HK-2 (cell line): ENCODE measurements at regions not wholly inside any gene's neighbourhood (a gene's known extent, or its start where the extent isn't known, plus 50 kb on each side); places are given as distances from the start of the nearest gene placed in this dataset.

Experiments used
- DNase-seq: peaks from one replicate; pipeline ENCODE4 v3.0.0-alpha.2; 2018; ENCODE audit not compliant: unreplicated experiment

DNA sequence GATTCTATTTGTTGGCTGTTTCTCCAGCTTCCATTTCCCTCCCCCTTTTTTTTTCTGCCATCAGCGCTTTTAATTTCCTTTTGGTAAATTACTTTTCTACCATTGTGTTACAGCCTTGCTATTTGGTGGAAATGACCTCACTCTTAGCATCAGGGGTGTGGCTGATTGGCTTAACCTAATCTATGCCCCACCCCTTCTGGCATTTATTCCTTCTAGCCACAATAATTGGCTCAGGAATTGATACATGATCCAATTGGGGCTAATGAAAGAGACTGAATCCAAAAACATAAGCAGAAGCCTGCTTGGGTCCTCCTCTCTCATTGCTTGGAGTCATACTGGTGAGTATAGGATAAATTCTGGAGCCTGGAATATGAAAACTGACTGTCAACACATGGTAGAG lies 402.4 kb upstream of the LRRC4C start:
- no peak for DNase-seq

GRCh38 chr11:41866525-41866924 lies 407.1 kb upstream of the LRRC4C start:
- DNase-seq: no peak

DNA sequence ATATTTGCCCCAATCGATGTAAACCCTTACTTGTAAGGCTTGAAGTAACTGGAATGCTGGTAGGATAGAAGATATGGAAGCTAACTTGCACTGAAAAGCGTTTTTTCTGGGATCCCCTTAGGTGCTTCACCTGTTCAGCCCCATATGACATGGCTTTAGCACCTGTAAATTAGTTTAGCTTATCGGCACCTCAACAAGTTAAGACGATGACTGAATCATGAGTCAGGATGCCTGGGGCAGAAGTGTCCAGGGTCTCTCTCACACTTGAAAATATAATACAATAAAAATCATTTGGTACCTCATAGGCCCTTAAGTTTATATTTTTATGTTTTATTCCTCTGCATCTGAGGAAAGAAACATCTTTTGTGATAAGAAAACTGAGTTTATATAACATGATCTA lies 409.2 kb upstream of the LRRC4C start:
- DNase-seq: no peak

GRCh38 chr11:41872426-41872825 lies 413.0 kb upstream of the LRRC4C start:
- DNase-seq: no peak

GRCh38 chr11:41872870-41873269 lies 413.4 kb upstream of the LRRC4C start:
- DNase-seq: no peak

DNA sequence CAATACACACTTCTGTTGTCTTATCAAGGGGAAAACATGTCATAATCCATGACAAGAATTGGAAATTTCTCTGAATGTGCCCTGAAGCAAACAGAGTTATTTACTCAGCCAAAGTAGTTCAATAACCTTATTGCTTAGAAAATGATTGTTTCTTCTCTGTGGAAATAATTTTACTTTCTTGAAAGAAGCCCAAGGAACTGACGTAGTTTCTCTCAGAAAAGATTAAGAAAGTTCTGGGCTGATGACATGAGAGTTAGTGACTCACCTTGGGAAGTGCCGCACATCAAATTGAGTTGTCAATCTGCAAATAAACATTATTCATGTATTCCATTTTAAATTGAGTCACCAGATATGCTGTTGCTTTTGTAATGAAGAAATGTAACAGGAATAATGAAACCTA lies 418.6 kb upstream of the LRRC4C start:
- DNase-seq: no peak

DNA sequence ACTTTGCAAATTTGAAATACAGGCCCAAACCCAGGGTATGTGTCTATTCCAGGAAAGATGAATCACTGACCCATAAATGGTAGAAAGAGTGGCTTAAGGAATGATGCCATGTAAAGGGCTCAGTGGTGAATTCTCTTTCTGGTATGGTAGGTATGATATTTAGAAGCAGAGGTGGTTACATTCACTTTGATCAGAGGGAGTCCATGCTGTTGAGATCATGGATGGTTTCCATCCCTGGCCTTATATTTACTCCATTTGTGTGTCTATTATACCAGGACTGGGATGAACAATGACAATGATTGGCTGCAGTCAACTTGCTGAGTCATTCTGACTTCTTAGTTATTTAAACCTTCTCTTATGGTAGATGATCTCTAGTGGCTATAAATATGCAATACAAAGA lies 419.8 kb upstream of the LRRC4C start:
- no peak for DNase-seq

DNA sequence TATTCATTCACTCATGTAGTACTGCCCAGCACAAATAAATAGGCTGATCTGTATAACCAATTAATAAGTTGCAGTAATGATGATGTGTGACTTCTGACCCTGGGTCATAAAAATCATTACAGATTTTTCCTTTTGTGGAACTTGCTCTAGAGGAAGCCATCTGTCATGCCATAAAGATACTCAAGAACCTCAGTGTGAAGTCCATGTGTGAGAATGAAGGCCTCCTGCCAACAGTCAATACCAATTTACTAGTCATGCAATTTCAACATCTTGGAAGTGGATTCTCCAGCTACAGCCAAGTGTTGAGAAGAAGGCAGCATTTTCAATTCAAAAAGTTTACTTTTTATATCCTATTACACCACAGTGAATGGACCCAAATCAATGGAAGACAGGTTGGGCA lies 435.6 kb upstream of the LRRC4C start:
- no peak for DNase-seq

- DNase-seq: no peak
Measured at GRCh38 chr11:41897991-41898390, 438.5 kb upstream of the LRRC4C start.

DNA sequence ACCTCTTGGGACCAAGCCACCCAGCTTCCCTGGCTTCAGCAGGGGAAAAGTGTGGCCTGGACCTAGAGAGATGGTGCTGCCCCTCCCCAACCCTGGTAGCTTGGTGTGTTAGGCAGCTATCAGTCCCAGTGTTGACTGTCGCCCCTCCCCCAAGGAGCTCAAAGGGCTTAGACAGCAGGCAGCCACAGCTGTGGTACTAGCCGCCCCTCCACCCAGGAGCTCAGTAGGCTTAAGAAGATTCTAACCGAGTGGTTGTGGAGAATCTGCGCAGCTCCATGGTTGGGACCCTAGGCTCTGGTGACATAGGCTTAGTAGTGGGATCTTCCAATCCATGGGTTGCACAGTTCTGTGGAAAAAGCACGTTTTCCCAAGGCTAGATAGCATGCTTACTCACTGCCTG lies 458.4 kb upstream of the LRRC4C start:
- DNase-seq: no peak

GRCh38 chr11:41920374-41920773 lies 460.9 kb upstream of the LRRC4C start:
- no peak for DNase-seq

- no peak for DNase-seq
Measured at GRCh38 chr11:41921746-41922390, 462.4 kb upstream of the LRRC4C start.

GRCh38 chr11:41926339-41926738 lies 466.9 kb upstream of the LRRC4C start:
- no peak for DNase-seq

DNA sequence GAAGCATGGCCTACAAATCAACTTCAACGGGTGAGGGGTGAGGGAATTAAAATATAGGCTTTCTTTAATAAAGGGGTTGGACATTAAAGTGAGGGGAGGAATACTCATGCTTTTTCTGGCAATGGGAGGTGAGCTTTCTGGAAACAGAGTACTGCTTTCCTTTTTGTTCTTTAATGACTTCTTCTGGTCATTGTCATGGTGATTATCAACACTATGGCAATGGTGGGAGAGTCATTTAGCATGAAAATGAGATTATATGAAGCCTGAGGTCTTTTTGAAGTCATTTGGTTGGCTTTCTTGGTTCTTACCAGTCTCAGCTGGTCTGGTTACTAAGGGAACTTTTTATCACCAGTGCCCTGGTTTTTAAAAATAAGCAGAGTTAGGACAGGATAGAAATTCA lies 475.8 kb upstream of the LRRC4C start:
- DNase-seq: no peak

- DNase-seq: no peak
Measured at GRCh38 chr11:41935795-41936194, 476.3 kb upstream of the LRRC4C start.

- no peak for DNase-seq
Measured at GRCh38 chr11:41943656-41944055, 484.2 kb upstream of the LRRC4C start.

DNA sequence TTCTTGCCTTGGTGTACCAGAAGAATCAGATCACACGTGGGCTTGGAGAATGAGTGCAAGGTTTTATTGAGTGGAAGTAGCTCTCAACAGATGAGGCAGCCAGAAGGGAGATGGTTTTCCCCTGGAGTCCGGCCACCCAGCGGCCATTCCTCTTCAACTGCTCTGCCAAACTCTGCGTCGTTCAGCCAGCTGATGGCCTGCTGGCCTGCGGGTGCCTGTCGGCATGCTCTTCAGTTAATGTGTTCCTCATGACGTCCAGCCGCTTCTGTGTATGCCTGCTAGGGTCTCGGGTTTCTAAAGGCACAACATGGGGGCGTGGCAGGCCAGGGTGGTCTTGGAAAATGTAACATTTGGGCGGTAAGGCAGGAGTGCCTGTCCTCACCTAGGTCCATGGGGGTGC lies 487.9 kb upstream of the LRRC4C start:
- no peak for DNase-seq

DNA sequence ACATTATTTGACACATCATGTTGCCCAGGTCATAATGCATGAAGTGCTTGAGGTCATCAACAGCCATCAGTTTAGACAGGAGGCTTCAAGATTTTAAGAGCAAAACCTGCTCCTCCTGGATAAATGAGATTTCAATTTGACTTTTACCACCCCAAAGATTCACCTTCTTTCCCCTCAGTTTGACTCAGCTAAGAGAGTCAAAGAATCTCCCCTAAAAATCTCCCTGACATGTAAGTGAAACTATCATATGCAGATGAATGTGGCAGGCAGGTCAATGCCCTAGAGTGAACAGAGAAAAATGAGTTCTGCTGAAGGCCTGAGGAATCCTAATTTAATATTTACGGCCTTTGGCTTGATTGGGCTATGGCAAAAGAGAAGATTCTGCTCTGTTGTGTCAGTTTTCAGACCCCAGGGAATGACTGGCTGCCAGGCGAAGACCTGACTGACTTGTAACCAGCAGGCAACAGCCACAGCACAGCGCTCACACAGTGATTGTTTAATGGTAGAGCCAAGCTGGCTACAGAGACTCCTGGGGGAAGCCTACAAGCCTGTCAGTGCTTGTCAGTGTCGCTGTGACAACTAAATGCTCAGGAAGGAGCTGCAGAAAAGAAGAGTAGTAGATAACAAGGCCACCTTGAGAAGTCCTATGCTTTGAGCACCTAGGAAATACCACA lies 491.2 kb upstream of the LRRC4C start:
- DNase-seq: no peak

- DNase-seq: no peak
Measured at GRCh38 chr11:41954034-41954433, 494.6 kb upstream of the LRRC4C start.

DNA sequence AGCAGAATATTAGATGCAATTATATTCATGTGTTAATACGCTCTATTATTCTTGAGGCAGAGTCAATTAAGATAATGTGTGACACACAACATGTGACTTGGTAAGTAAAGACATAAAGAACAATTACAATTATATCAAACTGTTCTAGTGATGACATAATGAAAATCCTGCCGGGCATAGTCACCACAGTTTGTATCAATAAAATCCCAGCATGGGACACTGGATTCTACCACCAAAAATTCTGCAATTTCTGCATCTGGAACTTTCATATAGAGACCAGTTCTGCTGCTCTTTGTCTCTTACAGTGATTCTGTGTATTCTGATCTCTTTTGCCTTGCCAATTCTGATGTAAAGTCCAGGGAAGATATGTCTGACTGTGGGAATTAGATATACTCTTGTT lies 495.6 kb upstream of the LRRC4C start:
- no peak for DNase-seq

GRCh38 chr11:41955635-41956400 lies 496.4 kb upstream of the LRRC4C start:
- DNase-seq: no peak

DNA sequence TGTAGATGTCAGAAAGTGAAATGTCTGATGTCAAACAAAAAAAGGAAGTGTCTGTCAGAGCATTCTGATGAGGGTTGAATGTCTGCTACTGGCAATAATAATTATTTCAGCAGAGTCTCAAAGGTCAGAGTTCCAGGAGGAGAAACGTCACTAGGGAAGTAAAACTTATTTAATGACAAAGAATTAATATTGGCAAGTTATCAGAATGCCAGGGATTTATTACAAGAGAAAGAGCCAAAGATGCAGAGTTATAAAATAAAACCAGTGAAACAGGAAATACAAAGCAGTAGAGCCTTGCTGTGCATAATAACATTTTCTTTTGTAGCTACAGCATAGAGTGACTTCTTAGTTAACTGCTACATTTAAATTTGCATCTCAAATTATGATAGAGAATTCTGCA lies 504.0 kb upstream of the LRRC4C start:
- no peak for DNase-seq

DNA sequence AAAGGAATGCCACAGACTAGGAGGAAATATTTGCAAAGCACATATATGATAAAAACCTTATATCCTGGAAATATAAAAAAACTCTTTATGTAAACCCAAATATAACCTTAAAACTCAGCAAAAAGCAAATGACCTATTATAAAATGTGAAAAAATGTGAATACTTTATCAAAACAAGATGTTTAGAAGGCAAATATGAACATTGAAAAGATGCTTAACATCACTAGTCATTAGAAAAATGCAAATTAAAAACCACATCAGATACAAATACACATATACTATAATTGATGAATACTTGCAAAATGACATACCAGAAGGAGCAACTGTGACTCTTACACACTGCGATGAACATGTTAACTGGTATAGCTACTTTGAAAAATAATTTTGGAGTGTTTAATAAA lies 511.2 kb upstream of the LRRC4C start:
- DNase-seq: no peak
